GM19025 (cell line): ENCODE measurements at regions not wholly inside any gene's neighbourhood (a gene's known extent, or its start where the extent isn't known, plus 50 kb on each side); places are given as distances from the start of the nearest gene placed in this dataset.
"Not testable (repeated sequence)": the region's sequence is repeated elsewhere in the genome, so short reads cannot be mapped to it uniquely, and the experiment has no call there.

ENCODE experiments used
- ATAC-seq: cut with Tn5 transposase; IDR thresholded peaks from one replicate; pipeline ENCODE4 v1.9.1; 2021; ENCODE audit warnings: mild to moderate bottlenecking, low read depth, moderate library complexity; ENCODE audit not compliant: unreplicated experiment

DNA sequence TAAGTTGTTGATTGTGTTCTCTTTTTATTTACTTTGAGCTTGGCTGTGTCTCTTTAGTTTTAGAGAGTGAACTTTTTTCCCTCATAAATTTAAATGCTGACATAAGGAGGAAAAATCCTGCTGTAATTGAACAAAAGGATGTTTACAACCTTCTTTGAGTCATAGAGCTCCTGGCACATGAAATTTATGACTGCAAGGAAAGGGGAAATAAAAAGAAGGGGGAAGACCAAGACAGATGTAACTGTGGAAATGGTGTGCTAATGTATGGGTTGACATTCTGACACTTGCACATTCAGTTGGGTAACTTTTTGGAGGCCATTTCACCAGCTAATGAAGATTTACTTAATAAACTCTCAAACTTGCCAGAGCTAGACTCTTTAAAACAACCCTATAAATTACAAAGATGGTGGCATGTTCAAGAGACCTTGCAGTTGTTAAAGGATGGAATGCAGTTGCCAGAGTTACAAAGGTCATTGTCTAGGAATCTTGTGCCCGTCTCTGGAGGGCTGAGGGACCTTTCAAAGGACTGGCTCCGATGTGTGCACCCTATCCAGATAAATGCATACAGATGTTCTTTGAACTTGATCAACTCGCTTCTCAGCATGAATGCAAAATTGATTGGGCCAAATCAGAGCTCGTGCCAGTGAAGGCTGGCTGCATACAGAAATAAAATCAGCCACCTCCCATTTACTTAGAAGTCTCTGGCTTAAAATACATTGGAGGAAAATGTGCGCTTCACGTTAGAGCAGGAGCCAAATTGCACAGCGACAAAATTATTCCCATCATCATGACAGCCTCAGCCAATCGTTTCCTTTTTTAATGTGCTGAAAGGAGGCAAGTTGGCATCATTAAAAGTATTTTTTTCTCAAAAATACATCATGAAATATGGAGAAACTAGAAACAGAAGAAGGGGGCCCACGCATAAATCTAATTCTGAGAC is 289.0 kb upstream of the XYLT1 start:
- no peak for ATAC-seq

DNA sequence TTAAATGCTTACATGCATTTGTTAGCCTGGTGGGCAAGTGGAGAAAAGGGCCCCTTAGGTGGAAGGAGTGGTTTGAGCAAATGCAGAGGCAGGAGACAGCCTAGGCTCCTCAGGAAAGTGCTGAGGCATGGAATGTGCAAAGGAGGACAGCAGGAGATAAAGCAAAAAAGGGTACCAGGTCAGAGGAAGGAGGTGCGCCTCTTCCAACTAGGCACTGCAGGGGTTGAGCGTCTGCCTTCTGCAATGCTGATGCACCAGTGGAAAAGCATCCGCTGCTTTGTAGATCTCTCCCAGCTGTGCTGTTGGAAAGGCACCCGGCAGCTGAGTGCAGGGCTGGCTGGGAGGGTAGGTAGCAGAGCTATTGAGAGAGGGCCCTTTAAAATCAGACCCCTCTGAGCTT is 287.0 kb upstream of the XYLT1 start:
- ATAC-seq = no peak

DNA sequence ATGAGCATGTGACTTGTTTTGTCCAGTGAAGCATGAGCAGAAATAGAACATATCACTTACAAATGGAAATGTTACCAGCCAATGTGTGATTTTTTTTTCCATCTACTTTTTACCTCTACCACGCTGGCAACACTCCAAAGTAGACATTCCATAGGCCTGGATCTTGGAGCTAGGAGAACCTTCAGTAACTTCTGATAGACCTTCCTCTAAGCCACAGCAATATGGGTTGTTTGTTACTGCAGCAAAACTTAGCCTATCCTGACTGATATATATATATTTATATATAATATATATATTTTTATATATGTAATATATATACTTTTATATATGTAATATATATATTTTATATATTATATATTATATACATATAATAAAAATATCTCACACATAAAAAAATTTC is 284.4 kb upstream of the XYLT1 start:
- no peak for ATAC-seq

DNA sequence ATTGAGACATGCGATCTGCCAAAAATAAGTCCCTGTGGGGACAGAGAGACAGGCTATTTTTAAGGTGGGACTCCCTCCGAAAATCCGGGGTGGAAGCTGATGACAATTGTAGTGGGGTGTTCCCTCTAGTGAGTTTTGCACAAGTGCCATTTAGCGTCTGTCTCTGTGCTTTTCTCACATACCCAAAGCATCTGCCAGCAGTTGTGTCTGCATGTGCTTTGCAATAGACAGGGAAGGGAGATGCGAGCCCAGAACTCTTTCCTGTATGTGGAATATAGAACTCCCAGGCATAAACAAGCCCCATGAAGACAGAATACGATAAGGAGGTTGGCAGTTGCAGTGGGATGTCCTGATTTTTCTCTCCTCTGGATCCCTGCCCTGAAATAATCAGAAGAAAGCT is 282.7 kb upstream of the XYLT1 start:
- ATAC-seq = no peak

DNA sequence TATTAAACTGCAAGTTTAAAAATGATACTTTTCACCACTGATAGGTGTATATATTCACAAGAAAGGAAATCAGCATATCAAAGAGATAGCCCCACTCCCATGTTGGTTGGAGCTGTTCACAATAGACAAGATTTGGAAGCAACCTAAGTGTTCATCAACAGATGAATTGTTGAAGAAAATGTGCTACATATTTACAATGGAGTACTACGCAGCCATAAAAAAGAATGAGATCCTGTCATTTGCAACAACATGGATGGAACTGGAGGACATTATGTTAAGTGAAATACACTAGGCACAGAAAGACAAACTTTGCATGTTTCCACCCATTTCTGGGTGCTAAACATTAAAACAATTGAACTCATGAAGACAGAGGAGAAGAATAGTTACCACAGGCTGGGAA is 278.9 kb upstream of the XYLT1 start:
- ATAC-seq = no peak

DNA sequence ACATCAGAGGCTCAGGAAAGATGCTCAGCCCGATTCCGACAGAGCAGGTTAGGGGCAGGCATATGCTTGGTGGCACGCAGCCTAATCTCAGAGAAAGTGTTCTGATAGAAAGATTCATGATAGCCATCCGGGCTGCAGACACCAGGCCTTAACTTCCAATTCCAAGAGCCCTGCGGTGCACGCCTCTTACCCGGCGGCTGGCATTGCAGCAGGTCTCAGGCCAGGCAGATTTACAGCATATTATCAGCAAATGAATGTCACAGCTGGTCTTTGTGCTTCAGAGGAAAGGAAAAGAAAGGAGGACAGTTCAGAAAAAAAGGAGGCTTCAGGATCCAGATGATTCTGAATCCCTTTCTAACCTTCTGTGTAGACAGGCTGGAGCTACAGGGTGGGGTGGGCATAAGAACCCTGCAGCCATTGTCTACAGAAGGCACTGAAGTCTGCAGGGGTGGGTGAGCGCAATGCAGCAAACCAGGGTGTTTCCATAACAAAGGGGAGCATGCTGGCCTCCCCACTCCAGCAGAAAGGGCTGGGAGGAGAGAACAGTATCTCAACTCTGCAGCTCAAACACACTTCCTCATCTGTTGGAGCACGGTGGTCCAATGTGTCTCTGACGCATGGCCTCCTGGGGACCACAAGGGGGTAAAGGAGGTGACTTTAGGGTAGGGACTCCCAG is 277.4 kb upstream of the XYLT1 start:
- ATAC-seq = no peak

DNA sequence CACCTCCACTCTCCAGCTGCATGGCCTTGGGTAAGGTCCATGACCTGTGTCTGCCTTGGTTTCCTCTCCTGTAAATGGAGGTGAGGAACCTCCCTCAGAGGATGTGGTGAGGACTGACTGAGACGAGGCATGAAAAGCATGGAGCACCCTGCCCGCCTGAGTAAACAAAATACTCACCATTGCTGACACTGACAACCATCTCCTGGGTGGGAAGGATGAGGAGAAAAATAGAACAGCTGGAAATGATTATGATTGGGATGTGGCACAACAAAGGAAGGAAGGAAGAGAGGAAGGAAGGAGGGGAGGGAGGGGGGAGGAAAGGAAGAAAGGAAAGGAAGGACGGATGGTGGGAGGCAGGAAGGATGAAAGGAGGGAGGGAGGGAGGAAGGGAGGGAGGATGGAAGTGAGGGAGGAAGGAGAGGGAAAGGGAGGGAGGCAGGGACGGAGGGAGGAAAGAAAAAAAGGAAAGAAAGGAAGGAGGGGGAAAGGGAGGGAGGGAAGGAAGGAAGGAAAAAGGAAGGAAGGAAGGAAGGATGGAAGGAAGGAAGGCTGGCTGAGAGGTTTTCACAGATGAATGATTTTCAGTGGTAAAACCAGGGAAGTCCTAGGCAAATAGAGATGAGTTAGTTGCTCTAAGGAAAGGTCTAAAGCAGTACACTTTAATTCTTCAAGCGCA is 276.5 kb upstream of the XYLT1 start:
- ATAC-seq = no peak

DNA sequence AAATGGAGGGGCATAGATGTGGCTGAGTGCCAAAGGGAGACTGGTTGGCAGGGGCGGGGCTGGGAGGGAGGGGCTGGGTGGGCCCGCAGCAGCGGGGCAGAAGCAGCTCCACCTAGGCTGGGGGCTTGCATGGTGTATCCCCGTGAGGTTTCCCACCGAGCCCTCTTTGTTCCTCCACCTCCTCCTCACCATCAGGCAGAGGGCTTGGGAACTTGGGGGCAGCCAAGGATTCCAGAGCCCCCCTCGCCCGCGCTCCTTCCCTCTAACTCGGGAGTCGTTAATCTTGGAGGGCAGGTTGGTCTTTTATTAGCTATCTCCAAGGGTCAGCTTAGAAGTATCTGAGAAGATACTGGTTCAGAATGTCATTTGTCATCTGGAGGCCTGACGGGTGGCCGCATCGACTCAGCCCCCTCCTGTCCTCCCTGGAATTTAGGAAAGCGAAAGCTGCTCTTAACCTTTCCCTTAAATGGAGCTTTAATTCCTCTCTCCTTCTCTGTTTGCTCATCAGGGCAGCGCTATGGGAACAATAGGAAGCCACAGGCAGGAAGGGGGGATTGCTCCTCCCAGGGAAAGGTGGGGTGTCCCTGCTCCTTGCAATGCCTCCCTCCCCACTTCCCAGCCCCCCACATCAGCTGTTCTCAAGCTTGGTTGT is 274.3 kb upstream of the XYLT1 start:
- ATAC-seq = no peak

DNA sequence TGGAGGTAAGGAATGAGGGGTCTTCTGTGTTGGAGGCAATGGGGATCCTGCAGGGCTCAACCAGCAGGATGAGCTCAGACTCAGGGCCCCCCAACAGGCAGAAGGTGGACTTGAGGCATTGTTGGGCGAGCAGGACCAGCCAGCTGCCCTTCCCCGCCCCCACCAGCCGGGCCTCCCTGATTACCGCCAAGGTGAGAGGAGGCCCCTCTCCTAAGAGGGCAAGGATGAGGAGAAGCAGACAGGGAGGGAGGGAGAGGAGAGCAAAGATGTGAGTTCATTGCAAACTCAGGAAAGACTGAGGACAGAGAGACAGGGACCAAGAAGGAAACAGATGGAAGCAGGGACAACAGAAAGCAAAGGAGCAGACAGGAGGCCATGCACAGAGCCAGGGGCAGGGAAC is 272.8 kb upstream of the XYLT1 start:
- no peak for ATAC-seq

DNA sequence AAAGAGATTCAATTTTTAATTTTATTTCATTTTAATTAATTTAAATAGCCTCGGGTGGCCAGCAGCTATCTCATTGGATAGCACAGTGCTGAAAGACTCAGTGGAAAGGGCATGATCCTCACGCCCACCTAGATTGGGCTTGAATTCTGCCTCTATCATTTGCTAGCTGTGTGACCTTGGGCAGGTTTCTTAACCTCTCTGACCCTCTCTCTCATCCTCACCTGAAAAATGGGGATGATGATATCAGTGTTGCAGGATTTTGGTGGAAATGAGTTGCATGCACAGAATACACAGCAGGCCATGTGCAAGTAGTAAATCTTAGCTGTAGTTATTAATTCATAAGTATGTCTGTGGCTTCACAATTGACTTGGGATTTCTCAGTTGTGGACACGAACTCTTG is 272.4 kb upstream of the XYLT1 start:
- no peak for ATAC-seq

DNA sequence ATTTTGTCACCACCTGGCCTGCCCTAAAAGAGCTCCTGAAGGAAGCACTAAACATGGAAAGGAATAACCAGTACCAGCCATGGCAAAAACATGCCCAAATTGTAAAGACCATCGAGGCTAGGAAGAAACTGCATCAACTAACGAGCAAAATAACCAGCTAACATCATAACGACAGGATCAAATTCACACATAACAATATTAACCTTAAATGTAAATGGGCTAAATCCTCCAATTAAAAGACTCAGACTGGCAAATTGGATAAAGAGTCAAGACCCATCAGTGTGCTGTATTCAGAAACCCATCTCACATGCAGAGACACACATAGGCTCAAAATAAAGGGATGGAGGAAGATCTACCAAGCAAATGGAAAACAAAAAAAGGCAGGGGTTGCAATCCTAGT is 264.3 kb upstream of the XYLT1 start:
- ATAC-seq = not testable (repeated sequence)

DNA sequence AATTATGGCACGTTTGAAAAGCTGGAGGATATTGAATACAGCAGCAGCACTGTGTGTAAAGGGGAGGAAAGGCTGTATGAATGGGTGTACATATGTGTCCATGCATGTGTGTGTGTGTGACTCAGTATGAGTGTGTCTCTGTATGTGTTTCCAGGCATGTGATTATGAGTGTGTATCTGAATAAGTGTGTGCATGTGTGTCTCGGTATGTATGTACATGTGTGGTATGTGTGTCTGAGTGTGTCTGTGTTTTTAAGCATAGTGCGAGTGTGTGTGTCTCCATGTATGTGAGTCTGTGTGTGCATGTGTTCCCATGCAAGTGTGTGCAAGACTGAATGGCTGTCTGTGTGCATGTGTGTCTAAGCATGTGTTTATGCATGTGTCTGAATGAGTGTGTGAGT is 259.1 kb upstream of the XYLT1 start:
- no peak for ATAC-seq

DNA sequence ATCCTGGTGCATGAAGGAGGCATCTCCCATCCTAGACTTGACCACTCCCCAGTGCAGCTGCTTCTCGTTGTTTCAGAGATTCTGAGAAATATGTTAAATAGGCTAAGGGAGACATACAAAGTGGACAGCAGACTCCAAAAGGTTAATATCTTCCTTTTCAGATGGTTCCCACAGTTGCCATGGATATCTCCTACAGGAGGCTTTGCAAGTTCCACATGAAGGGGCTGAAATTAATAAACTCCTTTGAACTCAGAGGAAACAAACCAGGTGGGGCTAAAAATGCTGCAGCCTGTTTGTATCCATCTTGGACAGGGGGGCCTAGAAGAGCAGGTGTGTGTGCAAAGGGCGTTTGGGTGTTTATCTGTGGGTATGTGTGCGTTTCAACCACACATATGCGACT is 257.4 kb upstream of the XYLT1 start:
- no peak for ATAC-seq

DNA sequence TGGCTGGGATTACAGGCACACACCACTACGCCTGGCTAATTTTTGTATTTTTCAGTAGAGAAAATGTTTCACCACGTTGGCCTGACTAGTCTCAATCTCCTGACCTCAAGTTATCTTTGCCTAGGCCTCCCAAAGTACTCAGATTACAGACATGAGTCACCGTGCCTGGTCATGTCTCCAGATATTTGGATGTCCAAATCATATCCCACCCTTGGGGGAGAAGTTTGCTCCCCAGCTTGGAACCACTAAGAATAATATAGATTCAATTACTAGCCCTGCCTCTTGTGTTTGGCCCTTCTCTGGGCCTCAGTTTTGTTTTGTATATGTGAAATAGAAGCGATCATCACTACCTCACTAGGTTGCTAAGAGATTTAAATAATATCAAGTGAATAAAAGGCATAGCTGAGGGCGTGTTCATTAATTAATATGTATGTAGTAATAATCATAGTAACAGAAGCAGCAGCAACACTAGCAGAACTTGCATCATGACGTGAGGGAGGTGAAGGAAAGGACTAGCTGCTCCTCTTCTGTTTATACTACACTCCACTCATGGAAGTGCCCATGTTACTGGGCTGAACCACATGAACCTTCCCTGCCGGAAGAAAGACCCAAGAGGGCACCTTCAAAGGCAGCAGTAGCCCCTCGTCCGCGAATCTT is 253.6 kb upstream of the XYLT1 start:
- no peak for ATAC-seq

DNA sequence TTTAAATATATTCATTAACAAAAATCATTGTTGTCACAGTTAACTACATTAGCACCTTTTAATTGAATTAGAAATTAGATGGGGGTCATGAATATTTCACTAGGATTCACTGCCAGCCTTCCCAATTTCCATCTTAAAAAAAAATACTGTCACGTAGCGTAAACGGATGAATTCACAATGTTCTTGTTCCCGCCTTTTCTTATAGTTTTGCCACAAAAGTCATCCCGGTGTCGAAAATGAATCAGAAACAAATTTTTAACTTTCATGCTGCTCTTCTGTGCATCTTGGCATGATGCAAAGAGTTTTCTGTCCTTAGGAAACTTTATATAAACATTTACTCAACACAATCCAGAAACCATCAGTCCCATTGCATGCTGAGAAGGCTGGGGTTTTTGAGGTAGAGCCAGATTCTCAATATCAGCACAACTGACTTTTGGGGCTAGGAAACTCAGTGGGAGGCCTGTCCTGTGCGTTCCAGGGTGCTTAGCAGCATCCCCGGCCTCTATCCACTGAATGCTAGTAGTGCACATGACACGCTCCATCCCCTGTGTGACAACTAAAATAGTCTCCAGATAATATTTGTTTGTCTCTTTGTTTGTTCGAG is 252.9 kb upstream of the XYLT1 start:
- no peak for ATAC-seq

DNA sequence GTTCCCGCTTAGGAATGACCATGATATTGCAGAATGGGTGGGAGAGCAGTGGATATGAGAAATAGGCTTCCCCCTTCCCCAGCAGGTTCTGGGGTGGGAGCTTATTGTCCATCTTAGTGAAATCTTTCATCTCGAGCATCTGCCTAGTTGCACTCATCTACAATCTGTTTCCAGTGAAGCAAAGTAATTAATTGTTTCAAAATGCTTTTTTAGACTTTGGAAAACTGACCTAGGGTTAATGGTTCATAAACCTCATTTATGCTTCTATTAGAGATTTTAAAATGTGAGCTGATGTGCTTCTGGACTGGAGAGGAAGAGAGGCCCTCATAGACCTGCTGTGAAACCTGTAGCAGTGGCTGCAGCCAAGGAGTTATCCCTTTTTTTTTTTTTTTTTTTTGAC is 247.7 kb upstream of the XYLT1 start:
- no peak for ATAC-seq

DNA sequence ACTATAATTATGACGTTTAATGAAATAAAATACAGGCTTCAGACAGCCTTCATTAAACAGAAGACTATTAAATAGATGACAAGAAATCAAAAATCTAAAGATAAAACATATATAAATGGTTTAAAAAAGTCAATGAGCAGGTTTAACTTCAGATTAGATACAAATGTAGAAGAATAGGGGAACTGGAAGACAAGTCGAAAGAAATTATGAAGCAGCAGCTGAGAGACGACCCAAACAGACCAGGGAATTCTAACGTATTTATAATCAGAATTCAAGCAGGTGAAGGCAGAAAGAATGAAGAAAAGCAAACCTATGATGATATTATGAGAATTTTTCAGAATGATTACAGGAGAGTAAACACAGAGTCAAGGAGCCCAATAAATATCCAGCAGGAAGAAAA is 235.1 kb upstream of the XYLT1 start:
- ATAC-seq = no peak

DNA sequence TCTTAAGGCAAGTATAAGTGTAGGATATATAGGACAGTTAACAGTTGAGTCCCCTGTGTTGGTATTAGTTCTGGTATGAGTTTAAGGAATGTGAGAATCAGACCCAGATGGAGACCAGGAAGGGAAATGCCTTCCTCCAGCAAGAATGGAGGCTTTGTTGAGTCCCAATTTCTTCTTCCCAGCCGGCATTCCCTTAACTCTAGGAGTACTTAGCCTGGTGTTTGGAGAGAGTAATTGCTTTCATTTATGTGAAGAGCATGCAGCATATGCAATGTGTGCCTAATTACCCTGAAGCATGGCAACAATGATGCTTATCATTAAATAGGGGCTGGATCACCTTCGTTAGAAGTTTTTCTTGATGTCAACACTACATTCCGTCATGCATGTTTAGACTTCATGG is 225.9 kb upstream of the XYLT1 start:
- no peak for ATAC-seq

DNA sequence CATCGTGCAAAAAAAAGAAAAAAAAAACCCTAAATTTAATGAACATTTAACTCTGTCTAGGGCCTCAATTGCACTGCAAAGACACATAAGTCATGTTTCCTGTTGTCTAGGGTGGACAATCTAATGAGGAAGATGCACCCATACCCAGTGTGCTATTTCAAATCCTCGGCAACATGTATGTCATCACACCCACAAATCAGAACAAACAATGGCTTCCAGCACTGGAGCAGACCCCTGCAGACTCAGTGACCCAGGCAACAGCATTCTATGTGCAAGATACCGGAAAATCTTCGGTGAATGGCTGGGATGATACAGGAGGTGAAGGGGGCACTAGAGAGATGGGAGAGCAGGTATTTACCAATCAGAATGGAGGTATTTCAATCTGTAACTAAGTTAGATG is 221.7 kb upstream of the XYLT1 start:
- no peak for ATAC-seq

DNA sequence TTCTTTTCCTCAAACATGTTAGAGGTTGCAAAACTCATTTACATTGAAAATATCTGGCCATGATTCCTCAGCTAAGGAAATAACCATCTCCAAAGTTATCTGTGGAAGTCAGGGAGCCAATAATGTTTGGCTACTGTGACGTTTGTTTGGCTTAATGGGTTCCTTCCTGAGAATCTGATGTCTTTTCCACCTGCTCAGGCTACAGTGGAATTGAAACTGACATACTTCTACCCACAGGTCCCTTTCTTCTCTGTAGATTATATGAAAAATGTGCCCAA is 221.1 kb upstream of the XYLT1 start:
- ATAC-seq = no peak
